Suprapubic skin (tissue), 4 donors: ENCODE measurements at regions not wholly inside any gene's neighbourhood (a gene's known extent, or its start where the extent isn't known, plus 50 kb on each side); places are given as distances from the start of the nearest gene placed in this dataset.

Experiments
- DNase-seq, 2 donors: peaks; one replicate each; pipeline ENCODE4 v3.0.0-alpha.2; 2019; ENCODE audit warnings: low spot score in 2 of 2
- H3K27ac ChIP-seq: fragments of 200-600 bp; sonication (generic); one replicate; pipeline ENCODE4 v1.5.1; 2019
- H3K27me3 ChIP-seq: fragments of 200-600 bp; sonication (generic); one replicate; pipeline ENCODE4 v1.5.1; 2019
- H3K36me3 ChIP-seq: fragments of 200-600 bp; sonication (generic); one replicate; pipeline ENCODE4 v1.5.1; 2019
- H3K4me1 ChIP-seq: fragments of 200-600 bp; sonication (generic); one replicate; pipeline ENCODE4 v1.5.1; 2019
- H3K4me3 ChIP-seq: fragments of 200-600 bp; sonication (generic); one replicate; pipeline ENCODE4 v1.5.1; 2019; ENCODE audit warnings: mild to moderate bottlenecking
- H3K9me3 ChIP-seq: fragments of 200-600 bp; sonication (generic); one replicate; pipeline ENCODE4 v1.5.1; 2019
- EP300 ChIP-seq: sonication (generic); formaldehyde crosslinking; IDR thresholded peaks from one replicate; pipeline ENCODE4 v1.6.1; 2017; ENCODE audit warnings: antibody characterized with exemption
- POLR2A ChIP-seq, 2 donors: fragments of 450-650 bp; IDR thresholded peaks; one replicate each; pipeline ENCODE4 v1.6.1; 2017; ENCODE audit warnings: antibody characterized with exemption in 2 of 2, mild to moderate bottlenecking in 2 of 2, moderate library complexity in 2 of 2
- POLR2AphosphoS5 ChIP-seq, 3 donors: sonication (generic); formaldehyde crosslinking; IDR thresholded peaks; one replicate each; pipeline ENCODE4 v1.6.1; 2017; ENCODE audit warnings: antibody characterized with exemption in 3 of 3
- WGBS: methylation state at CpG from one replicate; pipeline ENCODE4 v1.1.5; 2018; 5-methylcytosine and 5-hydroxymethylcytosine counted together
- TF ChIP-seq, protein P1 (sequence below), 2 donors: fragments of 200-600 bp in 1 of 2; fragments of 450-650 bp in 1 of 2; sonication (generic) in 1 of 2; IDR thresholded peaks; one replicate each; pipeline ENCODE4 v1.5.1; 2016 to 2019; ENCODE audit warnings: antibody characterized with exemption in 2 of 2, mild to moderate bottlenecking in 1 of 2, moderate library complexity in 1 of 2

DNA sequence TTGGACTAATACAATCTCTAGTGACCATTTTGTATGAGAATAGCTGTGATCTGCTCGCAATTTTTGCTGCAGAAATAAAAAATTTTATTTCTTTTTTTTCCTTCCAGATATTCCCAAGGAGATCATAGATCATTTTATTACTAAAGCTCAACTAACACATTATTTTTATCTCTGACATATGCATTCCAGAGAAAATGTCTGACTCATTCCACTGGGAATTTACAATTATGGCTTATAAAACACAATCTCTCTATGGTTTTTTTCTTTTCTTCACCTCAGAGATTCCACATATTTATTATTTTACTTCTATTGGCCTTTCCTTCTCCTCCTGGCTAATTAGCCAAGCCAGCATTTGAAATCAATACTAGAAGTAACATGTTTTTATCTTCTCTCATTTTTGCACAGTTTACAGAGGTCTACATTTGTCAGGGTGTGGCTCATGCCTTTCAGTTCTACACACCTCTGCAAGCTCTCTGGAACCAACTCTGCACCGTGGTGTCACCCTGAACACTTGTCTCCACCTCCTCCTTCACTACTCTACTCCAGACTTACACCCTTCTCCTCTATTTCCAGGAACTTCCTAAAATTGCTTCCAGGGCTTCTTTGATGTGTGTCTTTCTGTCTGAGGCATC is 59.8 kb upstream of the GPM6A start:
- WGBS: 19% methylated on average over 2 of the region's 2 CpGs
- H3K27ac ChIP-seq: no peak overlapping the region
- H3K4me3 ChIP-seq: no peak overlapping the region
- H3K9me3 ChIP-seq: no peaks in the 10 kb centered on the region
- no peaks in the 10 kb centered on the region for H3K27me3 ChIP-seq
- no peak for TF ChIP-seq POLR2A (IDR thresholded peaks at IDR 0.05)
- TF ChIP-seq, protein P1, sequence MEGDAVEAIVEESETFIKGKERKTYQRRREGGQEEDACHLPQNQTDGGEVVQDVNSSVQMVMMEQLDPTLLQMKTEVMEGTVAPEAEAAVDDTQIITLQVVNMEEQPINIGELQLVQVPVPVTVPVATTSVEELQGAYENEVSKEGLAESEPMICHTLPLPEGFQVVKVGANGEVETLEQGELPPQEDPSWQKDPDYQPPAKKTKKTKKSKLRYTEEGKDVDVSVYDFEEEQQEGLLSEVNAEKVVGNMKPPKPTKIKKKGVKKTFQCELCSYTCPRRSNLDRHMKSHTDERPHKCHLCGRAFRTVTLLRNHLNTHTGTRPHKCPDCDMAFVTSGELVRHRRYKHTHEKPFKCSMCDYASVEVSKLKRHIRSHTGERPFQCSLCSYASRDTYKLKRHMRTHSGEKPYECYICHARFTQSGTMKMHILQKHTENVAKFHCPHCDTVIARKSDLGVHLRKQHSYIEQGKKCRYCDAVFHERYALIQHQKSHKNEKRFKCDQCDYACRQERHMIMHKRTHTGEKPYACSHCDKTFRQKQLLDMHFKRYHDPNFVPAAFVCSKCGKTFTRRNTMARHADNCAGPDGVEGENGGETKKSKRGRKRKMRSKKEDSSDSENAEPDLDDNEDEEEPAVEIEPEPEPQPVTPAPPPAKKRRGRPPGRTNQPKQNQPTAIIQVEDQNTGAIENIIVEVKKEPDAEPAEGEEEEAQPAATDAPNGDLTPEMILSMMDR (IDR thresholded peaks at IDR 0.05): no peak
- TF ChIP-seq POLR2AphosphoS5 (IDR thresholded peaks at IDR 0.05): no peak
- no peak for TF ChIP-seq EP300
- no peaks in the 10 kb centered on the region for H3K4me1 ChIP-seq
- DNase-seq: no peak
- no peaks in the 10 kb centered on the region for H3K36me3 ChIP-seq

DNA sequence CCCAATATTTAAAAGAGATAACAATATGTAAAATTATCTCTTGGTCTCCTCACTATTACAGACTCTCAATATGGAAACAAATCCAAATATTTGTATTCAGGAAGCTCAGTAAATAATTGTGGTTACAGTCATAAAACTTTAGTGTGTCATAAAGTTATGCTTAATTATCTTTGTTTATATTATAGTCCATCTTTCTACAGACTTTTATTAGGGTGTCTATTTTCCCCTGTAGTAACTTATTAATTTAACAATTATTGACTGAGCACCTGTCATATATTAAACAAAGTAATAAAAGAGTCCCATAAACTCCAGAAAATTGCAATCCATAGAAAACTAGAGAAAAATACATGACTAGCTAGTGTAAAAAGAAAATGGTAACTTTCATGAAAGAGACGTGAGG is 61.6 kb upstream of the GPM6A start:
- DNase-seq: no peak
- 73% methylated on average over 1 of the region's 1 CpG for WGBS
- H3K27me3 ChIP-seq: no peaks in the 10 kb centered on the region
- no peak overlapping the region for H3K4me3 ChIP-seq
- no peaks in the 10 kb centered on the region for H3K36me3 ChIP-seq
- H3K9me3 ChIP-seq: no peaks in the 10 kb centered on the region
- TF ChIP-seq POLR2A (IDR thresholded peaks at IDR 0.05) (no peak), EP300 (no peak), POLR2AphosphoS5 (IDR thresholded peaks at IDR 0.05) (no peak)
- TF ChIP-seq, protein P1 (IDR thresholded peaks at IDR 0.05): no peak
- no peaks in the 10 kb centered on the region for H3K4me1 ChIP-seq
- no peak overlapping the region for H3K27ac ChIP-seq

DNA sequence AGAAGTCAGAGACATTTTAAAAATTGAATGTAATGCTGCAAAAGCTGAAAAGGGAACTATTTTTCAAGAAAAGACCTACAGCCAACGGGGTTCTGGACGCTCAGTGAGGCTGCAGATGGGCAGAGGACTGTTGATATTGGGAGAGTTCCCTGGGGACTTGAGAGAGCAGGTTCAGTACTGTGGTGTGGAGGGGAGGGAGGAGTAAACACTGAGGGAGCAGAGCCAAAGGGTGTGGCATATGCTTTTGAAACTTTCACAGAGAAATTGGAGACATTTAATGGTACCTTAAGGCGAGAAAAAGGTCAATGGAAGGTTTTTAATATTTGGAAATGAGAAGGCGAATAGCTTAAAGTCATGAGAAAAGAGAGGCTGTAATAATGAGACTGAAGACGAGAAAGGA is 62.2 kb upstream of the GPM6A start:
- no peak for DNase-seq
- 52% methylated on average over 5 of the region's 5 CpGs for WGBS
- no peaks in the 10 kb centered on the region for H3K4me1 ChIP-seq

DNA sequence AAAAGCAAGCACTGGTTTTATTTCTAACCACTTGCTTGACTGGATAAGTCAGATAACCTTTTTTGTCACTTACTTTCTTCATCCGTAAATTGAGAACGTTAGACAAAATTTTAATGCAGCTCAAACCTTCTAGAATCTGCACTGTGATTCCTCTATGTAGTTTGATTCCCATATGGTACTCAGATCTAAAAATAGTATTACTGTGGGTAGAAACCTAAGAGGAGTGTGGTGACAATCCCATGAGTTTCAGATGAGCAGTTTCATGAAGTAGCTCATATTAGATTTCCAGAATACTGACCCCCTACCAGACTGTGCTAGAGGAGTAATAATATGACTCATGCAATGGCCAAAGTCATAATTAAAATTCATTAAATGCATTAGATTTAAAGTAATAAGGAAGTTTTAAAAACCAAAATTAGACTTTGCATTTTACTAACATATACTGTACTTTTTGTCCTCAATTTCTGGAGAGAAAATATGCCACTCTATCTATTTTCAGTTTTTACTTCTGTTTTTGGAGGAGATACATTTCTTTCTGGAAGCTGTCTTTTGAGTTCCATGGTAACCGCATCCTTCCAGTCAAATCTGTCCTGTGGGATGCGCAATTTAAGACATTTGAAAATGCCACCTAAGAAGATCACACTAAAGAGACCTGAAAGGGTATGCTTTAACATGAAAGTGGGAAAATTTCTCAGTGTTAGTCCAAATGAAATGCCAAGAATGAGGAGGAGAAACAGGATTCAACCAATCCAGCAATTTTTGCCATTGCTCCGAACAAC is 64.1 kb upstream of the GPM6A start:
- 93% methylated on average over 5 of the region's 5 CpGs for WGBS
- Histone ChIP-seq H3K4me1 (no peaks in the 10 kb centered on the region), H3K27ac (no peak overlapping the region)

More for the DNA sequence above, 62.2 kb upstream of the GPM6A start:
- no peaks in the 10 kb centered on the region for H3K9me3 ChIP-seq
- H3K36me3 ChIP-seq: no peaks in the 10 kb centered on the region
- H3K4me3 ChIP-seq: no peak overlapping the region
- no peak for TF ChIP-seq POLR2A (IDR thresholded peaks at IDR 0.05)
- no peak for TF ChIP-seq EP300
- no peak for TF ChIP-seq POLR2AphosphoS5 (IDR thresholded peaks at IDR 0.05)
- no peaks in the 10 kb centered on the region for H3K27me3 ChIP-seq
- H3K27ac ChIP-seq: no peak overlapping the region

DNA sequence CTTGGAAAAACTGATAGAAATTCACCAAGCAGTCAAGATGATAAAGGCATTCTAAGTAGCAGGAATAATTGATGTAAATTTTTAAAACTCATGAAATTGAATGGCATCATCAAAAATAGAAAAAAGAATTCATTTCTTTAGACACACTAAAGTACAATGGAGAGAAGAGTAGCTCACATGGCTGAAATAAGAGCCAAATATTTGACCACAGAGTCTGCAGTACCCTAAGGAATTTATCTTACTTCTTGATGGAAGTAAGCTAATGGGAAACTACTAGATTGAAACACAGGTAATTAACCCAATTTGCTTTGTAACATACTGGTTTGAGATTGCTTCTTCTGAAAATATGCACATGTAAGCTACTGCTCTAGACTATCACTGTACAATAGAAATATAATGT is 70.8 kb upstream of the GPM6A start:
- no peaks in the 10 kb centered on the region for H3K36me3 ChIP-seq
- H3K27me3 ChIP-seq: no peaks in the 10 kb centered on the region
- peaks cover 5% of the 10 kb centered on the region for H3K9me3 ChIP-seq
- no peaks in the 10 kb centered on the region for H3K4me1 ChIP-seq
- no peak overlapping the region for H3K4me3 ChIP-seq
- TF ChIP-seq, protein P1 (IDR thresholded peaks at IDR 0.05): no peak
- TF ChIP-seq EP300: no peak
- TF ChIP-seq POLR2AphosphoS5 (IDR thresholded peaks at IDR 0.05): no peak
- no peak for TF ChIP-seq POLR2A (IDR thresholded peaks at IDR 0.05)
- DNase-seq: no peak
- H3K27ac ChIP-seq: no peak overlapping the region

More for the DNA sequence above, 64.1 kb upstream of the GPM6A start:
- Histone ChIP-seq H3K4me3 (no peak overlapping the region), H3K27me3 (no peaks in the 10 kb centered on the region), H3K9me3 (no peaks in the 10 kb centered on the region), H3K36me3 (no peaks in the 10 kb centered on the region)
- TF ChIP-seq POLR2AphosphoS5 (IDR thresholded peaks at IDR 0.05) (no peak), EP300 (no peak), POLR2A (IDR thresholded peaks at IDR 0.05) (no peak)
- TF ChIP-seq, protein P1 (IDR thresholded peaks at IDR 0.05): no peak
- no peak for DNase-seq
